ENCODE measurements at regions not wholly inside any gene's neighbourhood (a gene's known extent, or its start where the extent isn't known, plus 50 kb on each side); places are given as distances from the start of the nearest gene placed in this dataset.

- CTCF ChIA-PET, result no interaction called here
- no peak overlapping the region for H3K27ac ChIP-seq (ENCODE audit: low read depth, low read length, poor library complexity, severe bottlenecking)
- H3K27me3 ChIP-seq (replicated peaks; ENCODE audit: insufficient read depth, low read depth, low read length, poor library complexity), result no peaks in the 10 kb centered on the region
- intact Hi-C loops (cut with micrococcal nuclease; ENCODE audit: unreplicated experiment), result no loop called here
- H3K9me3 ChIP-seq (ENCODE audit: low read depth, low read length, poor library complexity, severe bottlenecking), result no peaks in the 10 kb centered on the region
- no peak overlapping the region for H3K4me3 ChIP-seq (ENCODE audit: low read depth, low read length, poor library complexity, severe bottlenecking)
- BruUV-seq (replicated peaks), result no TSS peak
- no peaks in the 10 kb centered on the region for H3K4me1 ChIP-seq (ENCODE audit: insufficient read depth, low read length, poor library complexity, severe bottlenecking)
- no peaks in the 10 kb centered on the region for H3K36me3 ChIP-seq (ENCODE audit: insufficient read depth, low read length, poor library complexity, severe bottlenecking)
- DNase-seq (ENCODE audit: low spot score), result no peak
- POLR2A ChIA-PET (ENCODE audit: low non-redundant PET), result no interaction called here
- no peak for TF ChIP-seq EZH2 (IDR thresholded peaks at IDR 0.05; ENCODE audit: borderline replicate concordance, low read depth, low read length, poor library complexity, severe bottlenecking)
- TF ChIP-seq CTCF (conservative IDR thresholded peaks at IDR 0.05; ENCODE audit: low read depth, low read length), result no peak
These were observed 275.6 kb downstream of the TENT5A start for GRCh38 chr6:81476881-81477280.

- DNase-seq (ENCODE audit: low spot score), result no peak
- TF ChIP-seq EZH2 (IDR thresholded peaks at IDR 0.05; ENCODE audit: borderline replicate concordance, low read depth, low read length, poor library complexity, severe bottlenecking) (no peak), CTCF (conservative IDR thresholded peaks at IDR 0.05; ENCODE audit: low read depth, low read length) (no peak)
- ChIA-PET POLR2A (ENCODE audit: low non-redundant PET) (no interaction called here), CTCF (no interaction called here)
- BruUV-seq (replicated peaks), result no TSS peak
- no peak overlapping the region for H3K4me3 ChIP-seq (ENCODE audit: low read depth, low read length, poor library complexity, severe bottlenecking)
- intact Hi-C loops (cut with micrococcal nuclease; ENCODE audit: unreplicated experiment), result no loop called here
- H3K27ac ChIP-seq (ENCODE audit: low read depth, low read length, poor library complexity, severe bottlenecking), result no peak overlapping the region
- H3K27me3 ChIP-seq (replicated peaks; ENCODE audit: insufficient read depth, low read depth, low read length, poor library complexity), result no peaks in the 10 kb centered on the region
- H3K9me3 ChIP-seq (ENCODE audit: low read depth, low read length, poor library complexity, severe bottlenecking), result no peaks in the 10 kb centered on the region
- no peaks in the 10 kb centered on the region for H3K4me1 ChIP-seq (ENCODE audit: insufficient read depth, low read length, poor library complexity, severe bottlenecking)
- no peaks in the 10 kb centered on the region for H3K36me3 ChIP-seq (ENCODE audit: insufficient read depth, low read length, poor library complexity, severe bottlenecking)
These were observed 276.8 kb downstream of the TENT5A start for GRCh38 chr6:81475646-81476045.

- DNase-seq (ENCODE audit: low spot score), result peak; percentile 62
- BruUV-seq (replicated peaks), result no TSS peak
- Histone ChIP-seq H3K27me3 (replicated peaks; ENCODE audit: insufficient read depth, low read depth, low read length, poor library complexity) (no peaks in the 10 kb centered on the region), H3K27ac (ENCODE audit: low read depth, low read length, poor library complexity, severe bottlenecking) (no peak overlapping the region), H3K36me3 (ENCODE audit: insufficient read depth, low read length, poor library complexity, severe bottlenecking) (no peaks in the 10 kb centered on the region), H3K4me1 (ENCODE audit: insufficient read depth, low read length, poor library complexity, severe bottlenecking) (no peaks in the 10 kb centered on the region), H3K9me3 (ENCODE audit: low read depth, low read length, poor library complexity, severe bottlenecking) (peaks cover 8% of the 10 kb centered on the region), H3K4me3 (ENCODE audit: low read depth, low read length, poor library complexity, severe bottlenecking) (no peak overlapping the region)
- intact Hi-C loops (cut with micrococcal nuclease; ENCODE audit: unreplicated experiment), result loop anchor here (5.0 to 10.0 kb wide), 2 partner anchors 224 to 861 kb away; no protein-coding TSS in a partner anchor
- POLR2A ChIA-PET (ENCODE audit: low non-redundant PET), result no interaction called here
- CTCF ChIA-PET, result no interaction called here
- TF ChIP-seq CTCF (conservative IDR thresholded peaks at IDR 0.05; ENCODE audit: low read depth, low read length) (peak; percentile 77), EZH2 (IDR thresholded peaks at IDR 0.05; ENCODE audit: borderline replicate concordance, low read depth, low read length, poor library complexity, severe bottlenecking) (no peak)
These were observed 286.6 kb downstream of the TENT5A start for GRCh38 chr6:81465859-81466258.
